NCI-H1694 treated with DMSO at 0.1 percent for 48 hours (cell line): ENCODE measurements at regions not wholly inside any gene's neighbourhood (a gene's known extent, or its start where the extent isn't known, plus 50 kb on each side); places are given as distances from the start of the nearest gene placed in this dataset.
A peak's percentile ranks its signal among the peaks of the same experiment; 100 is the strongest.
"Not testable (repeated sequence)": the region's sequence is repeated elsewhere in the genome, so short reads cannot be mapped to it uniquely, and the experiment has no call there.

Source experiments
- DNase-seq: peaks from one replicate; lab custom pipeline; 2025; lab: John Stamatoyannopoulos, UW

DNA sequence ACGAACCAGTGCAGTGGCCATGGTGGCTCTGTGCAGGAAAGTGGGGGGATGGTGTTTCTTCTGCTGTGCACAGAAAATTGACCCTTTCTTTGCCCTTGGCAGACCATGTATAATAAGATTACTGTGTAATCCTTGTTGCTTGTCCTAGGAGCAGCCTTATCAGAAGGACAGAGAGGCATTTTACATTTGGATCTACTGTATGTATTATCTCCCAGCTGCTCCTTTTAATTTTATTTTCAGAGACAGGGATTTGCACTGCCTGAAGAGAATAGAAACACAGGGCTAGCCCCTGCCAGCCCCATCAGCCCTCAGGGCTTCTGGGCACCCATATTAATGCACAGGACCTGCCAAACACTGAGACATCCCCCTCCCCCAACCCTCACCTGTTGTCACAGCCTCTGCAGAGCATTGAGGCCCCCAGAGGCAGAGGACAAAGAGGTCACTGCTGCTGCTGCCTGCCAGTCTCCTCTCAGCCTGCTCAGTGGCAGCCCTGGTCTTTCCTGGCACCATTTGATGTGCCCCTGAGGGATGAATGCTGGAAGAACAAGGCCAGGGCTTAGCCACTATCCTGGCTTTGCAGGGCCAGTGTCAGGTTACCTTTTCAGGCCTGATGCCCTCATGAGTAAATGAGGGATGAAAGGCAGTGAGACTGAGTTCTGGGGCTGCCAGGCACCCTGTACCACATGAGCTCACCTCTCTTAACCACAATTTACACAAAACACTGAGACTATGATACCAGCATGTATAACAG is 533.4 kb downstream of the NTRK3 start:
- DNase-seq, result no peak

DNA sequence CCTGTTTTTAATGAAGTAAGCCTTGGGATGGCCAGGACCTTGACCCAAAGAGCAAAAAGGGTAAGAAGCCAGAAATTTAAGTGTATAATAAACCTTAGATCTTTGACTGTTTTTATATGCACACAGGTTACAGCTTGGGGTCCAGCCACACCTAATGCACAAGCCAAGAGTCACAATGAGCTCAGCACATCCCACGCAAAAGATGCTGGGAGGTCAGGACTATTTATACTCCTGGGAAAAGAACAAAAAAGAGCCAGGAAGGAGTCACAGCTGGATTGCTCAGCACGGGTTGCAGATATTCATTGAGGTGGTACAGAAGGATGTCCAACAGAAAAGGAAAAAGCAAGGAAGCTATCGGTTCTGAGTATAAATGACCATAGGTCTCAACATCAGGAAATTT is 536.3 kb downstream of the NTRK3 start:
- no peak for DNase-seq

DNA sequence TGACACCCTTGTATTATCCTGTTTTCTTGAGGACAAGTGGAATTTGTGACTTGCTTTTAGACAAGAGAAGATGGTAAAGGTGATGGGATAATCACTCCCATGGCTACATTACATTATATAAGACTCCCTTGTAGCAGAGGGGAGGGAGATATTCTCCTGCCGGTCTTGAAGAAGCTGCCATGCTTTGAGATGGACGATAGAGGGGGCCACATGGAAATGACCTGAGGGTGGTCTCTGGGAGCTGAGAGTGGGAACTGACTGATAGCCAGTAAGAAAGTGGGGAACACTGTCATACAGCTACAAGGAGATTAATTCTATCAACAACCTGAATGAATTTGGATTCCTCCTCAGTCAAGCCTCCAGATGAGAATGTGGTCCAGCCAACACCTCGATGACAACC is 540.1 kb downstream of the NTRK3 start:
- DNase-seq, result no peak

DNA sequence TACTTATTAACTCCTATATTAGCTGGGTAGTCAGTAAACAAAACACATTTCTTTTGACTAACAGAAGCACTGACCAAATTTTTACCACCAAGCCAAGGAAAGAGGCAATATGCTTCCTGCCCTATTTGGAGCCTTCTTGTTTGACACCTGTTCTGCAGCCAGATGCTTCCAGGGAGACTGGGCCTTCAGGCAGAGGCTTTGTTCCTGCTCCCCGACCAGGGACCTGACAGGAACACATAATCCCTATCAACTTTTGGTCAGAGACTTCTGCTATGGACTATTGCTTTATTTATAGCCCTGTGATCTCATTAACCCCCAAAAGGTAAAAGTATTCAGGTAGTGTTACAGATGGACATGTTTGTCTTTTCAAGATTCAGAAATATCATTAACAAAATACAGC is 541.3 kb downstream of the NTRK3 start:
- DNase-seq, result no peak

DNA sequence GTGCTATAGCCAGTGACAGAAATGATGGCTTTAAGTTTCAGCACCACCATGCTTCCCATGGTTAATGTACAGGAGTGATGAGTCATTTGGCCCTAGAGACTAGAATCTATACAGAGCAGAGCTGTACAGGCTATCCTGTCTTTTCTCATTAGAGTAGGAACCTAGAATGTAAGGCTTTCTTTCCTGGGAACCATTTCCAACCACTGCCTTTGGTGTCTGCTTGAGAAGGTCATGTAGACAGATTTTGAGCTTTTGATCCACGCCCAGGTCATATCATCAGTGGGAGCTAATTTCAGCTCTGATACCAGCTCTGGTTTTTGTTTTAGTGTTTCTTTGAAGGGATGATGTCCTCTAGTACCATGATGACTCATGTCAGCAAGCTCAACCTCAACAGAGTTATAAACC is 543.1 kb downstream of the NTRK3 start:
- DNase-seq, result no peak

DNA sequence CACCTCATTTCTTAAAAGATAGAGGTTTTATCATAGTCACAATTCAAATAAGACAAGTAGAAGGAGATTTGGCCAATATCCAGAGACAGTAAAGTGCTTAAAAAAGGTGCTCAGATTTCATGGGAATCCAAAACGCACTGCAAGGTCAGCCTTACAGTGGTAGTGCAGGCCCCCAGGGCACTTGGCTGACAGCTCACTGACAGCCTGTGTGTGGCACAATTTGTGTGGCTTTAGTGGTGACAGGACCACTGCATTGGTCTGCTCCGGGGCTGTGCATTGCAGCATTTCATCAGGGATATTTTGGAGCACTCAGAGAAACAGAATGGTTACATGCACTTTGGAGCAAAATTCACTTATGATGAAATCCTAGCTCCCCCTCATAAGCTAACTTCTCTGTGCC is 544.3 kb downstream of the NTRK3 start:
- DNase-seq, result no peak

DNA sequence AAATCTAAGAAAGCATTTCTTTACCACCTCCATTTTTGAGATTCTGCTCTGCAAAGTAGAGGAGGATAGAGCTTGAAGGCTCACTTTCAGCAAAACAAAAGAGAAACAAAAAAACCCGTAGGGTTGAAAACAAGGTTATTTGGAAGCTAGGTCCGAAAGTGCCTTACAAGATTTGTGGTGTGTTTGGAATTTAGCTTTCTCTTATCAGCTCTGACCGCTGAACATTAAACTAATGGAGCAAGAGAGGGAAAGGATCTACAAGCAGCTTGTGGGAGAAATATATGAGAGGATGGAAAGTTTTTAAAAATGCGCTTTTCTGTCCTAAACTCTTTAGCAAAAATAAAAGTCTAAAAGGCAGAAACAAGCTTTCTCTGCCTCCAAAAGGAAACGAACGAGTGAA is 545.5 kb downstream of the NTRK3 start:
- no peak for DNase-seq

DNA sequence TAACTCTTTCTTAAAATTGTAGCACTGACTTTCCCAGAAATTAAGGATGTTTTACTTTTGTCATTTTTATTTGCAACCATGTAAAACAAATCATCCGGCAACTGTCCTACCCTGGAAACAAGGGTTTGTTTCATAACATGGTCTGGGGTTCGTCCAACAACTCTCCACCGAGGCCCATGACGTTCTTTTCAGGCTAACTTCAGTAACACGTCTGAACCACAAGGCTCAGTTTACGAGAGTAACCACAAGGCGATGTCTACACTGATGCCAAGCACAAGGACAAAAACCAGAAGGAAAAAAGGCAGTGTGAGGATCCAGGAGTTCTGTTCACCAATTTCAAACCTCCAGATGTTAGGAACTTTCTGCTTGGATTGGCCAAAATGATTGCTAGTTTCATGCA is 546.1 kb downstream of the NTRK3 start:
- DNase-seq, result no peak

DNA sequence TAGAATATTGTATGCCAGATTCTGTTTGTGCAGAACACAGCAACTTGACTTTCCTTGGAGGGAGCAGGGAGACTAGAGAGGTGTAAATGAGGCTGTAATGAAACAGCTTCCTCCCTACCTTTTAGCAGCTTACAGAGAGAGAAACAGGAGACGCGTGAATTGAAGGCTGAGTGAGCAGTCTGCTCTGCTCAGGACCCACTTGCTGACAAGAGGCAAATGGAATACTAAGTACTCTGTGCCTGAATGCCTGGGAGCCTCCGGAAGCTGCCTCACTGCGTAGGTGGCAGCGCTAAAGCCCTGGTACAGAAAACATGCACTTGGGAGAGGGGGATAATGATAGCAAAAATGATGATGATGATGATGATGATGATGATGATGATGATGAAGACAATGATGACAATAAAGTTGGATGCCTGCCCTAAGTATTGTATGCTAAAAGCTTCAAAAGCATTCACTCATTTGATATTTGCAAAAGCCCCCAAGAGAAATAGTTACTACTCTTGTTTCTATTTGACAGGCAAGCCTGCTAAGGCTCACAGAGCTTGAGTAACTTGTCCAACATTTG is 548.9 kb downstream of the NTRK3 start:
- DNase-seq, result no peak

DNA sequence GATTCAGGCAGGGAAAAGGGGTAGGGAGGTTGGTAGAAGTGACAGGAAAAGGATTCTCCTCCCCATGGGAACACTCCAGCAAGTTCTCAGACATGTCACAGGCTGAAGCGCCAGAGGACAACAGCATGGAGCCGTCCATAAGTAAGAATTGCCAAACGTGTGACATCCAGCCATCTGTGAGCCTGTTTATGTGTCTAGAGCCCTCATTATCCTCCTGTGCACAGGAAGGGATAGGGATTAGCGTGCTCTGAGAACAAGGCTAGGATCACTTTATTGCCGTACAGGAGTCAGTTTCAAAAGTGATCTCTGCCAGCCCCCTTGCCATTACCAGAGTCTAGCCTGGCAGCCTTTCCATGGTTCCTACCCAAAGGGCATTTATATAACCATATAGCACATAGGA is 549.5 kb downstream of the NTRK3 start:
- peak; percentile 57 for DNase-seq

DNA sequence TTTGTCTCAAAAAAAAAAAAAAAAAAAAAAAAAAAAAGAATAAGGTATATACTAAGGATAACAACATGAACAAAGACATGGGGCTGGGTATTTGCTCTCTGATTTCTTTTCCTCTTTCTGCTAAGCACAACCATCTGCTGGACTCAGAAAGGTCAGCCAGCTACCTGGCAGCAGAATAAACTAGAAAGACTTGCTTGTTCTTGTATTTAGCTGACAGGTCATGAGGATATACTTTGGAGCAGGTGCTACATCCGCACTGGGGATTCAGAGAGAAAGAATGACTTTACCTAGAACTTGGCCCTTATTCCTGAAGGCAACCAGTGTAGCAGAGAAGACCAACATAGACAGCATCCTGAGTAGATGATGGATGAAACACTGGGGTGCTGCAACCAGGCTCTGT is 550.5 kb downstream of the NTRK3 start:
- DNase-seq, result no peak

DNA sequence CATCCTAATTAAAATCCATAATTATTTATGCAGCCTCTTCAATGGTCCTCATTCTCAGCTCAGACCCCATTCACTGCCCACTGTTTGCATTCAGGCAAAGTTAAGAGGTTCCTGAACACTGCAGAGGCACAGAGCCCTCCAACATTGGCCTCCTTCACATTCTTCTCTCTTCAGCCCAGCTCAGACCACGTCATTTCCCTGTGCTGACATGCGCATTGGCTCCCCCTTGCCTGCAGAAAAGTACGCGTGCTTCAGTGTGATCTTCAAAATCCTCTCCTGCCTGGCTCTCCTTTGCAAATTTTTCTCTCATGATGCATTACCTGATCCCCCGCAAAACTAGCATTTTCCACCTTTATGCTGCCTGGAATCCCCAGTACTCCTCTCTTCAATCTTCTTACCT is 552.3 kb downstream of the NTRK3 start:
- DNase-seq, result no peak

DNA sequence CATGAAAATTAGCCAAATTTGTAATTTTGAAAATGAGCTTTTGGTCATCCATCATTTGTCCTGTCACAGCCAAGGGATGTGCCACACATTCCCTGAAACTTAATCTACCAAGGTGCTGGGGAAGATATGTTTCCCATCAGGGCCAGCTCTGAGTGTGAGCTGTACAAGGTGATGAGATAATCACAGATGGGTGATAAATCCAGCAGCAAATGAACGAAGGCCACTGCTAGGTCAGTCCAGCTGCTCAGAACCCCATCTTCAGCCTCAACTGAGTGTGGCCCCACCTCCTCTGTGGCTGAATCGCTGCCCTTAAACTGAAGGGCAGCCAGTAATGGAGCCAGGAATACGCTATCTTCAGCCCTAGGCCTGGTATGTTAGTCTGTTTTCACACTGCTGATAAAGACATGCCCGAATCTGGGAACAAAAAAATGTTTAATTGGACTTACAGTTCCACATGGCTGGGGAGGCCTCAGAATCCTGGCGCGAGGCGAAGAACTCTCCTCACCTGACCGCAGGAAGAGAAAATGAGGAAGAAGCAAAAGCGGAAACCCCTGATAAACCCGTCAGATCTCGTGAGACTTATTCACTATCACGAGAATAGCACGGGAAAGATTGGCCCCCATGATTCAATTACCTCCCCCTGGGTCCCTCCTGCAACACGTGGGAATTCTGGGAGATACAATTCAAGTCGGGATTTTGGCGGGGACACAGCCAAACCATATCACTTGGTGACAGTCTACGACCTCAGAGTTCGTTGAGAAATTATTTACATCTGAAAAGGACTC is 553.0 kb downstream of the NTRK3 start:
- no peak for DNase-seq

DNA sequence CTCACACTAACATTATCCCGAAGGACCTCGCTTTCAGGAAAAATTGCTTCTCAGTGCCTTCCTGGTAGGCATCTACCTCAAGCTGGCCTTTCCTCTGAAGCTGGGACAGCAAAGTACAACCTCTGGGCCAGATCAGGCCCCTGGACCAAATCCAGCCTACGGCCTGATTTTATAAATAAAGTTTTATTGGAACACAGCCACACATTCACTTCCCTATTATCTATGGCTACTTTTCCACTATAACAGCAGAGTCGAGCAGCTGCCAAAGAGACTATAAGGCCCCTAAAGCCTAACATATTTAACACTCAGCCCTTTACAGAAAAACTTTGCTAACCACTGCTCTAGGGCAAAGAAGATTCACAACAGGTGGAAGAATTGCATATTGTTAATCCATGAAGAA is 554.3 kb downstream of the NTRK3 start:
- DNase-seq, result no peak

DNA sequence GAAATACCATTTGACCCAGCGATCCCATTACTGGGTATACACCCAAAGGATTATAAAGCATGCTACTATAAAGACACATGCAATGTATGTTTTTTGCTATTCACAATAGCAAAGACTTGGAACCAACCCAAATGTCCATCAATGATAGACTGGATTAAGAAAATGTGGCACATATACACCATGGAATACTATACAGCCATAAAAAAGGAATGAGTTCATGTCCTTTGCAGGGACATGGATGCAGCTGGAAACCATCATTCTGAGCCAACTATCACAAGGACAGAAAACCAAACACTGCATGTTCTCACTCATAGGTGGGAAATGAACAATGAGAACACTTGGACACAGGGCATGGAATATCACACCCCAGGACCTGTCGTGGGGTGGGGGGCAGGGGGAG is 558.1 kb downstream of the NTRK3 start:
- not testable (repeated sequence) for DNase-seq

DNA sequence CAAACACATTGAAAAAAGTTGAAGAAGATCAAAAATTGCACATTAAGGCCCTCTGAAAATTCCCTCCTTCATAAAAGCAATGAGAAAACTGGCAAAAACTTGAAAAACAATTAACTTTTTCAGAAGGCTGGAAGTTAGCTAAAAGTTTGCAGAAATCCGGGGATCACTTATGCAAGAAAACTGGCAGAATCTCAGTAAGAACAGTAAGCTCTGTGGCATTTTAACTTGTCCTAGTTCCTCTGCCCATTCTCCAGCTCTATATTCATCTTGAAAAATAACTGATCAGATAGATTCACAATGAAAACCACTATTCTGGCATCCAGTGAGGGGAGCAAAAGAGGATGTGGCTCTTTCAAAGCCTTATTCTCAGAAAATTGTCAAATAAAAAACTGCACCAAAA is 566.8 kb downstream of the NTRK3 start:
- DNase-seq, result no peak

DNA sequence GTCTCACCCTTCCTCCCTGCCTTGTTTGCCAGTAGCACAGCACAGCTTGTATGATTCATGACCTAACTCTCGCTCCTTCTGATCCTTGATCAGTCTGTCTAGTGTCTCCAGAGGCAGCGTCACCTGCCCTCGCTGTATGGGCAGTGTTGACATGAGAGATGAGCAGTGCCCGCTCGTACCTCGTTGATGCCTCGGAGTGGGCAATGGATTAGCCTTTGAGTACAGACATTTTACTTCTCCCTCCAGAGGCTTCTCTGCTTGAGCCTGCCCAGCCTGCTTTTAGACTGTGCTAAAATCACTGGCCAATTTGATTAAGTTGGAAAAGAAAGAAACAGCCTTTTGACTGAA is 569.0 kb downstream of the NTRK3 start:
- no peak for DNase-seq

DNA sequence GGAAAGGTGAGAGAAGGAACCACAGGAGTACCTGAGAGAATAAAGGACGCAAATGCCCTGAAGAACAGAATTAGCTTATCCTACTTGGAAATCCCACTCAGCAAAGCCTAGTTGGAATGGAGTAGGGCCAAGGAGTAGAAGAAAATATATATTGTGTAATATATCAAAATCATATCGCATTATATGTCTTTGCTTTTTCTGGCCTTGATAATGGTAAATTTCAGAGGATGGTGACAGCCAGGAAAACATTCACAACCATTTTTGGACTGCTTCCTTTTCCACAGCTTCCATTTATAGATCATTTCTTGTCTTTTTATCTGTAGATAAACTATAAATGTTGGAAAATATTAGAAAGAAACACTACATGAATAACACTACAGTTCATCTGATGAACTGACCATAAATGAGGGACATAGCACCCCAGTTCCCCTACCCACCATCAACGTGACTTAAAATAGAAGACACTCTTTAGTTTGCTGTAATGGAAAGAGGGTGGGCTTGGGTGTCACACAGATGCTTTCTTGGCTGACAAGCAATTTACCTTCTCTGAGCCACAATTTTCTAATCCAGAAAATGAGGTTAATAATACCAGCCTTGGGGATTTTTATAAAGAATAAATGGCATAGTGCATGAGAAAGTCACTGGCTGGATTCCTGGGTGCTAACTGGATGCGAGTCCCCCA is 569.6 kb downstream of the NTRK3 start:
- DNase-seq, result no peak

DNA sequence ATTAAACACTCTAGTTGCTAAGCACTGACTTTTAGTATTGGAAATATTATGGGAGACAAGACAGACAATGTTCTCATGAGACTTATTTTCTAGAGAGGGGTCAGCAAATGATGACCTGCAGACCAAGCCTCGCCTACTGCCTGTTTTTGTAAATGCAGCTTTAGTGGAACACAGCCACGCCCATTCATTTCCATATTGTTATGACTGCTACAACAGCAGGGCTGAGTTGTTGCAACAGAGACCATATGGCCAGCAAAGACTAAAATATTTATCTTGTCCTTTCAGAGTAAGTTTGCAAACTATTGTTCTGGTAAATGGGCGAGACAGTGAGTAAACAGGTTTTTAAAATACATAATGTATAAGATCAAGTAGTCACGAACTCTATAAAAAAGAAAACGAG is 570.2 kb downstream of the NTRK3 start:
- DNase-seq, result no peak

DNA sequence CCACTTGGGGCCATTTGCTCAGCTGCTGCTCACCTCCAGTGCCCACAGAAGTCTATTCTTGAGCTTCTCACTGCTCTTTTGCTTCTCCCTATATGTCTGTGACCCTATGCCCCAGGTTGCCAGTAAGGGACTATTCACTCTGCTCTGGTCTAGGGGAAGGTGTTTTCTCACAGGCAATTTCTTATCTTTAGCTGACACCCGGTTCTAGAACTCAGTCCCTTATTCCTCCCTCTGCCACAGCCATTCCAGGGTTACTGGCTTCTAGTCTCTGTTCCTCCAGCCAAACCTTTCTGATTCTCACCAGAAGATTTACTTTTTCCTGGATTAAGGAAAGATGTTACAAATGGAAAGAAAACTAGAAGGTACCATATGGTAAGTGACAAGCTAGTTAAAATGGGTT is 574.0 kb downstream of the NTRK3 start:
- DNase-seq, result no peak

DNA sequence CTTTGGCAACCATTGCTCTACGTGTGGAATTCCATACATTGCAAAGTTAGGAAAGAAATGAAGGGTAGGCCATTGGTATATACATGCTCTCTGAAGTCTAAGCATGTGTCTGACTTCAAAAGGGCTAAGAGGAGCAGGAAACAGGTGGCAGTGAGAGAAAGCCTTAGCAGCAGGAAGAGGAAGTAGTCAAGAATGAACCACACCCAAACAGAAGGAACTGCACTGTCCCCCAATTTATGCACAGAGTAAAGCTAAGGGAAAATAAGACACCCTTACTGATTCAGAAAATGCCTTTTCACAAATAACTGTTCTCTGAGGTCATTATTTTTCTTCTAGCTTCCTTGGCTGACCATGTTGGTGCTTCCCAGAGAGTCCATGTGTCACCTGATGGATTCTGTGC is 575.4 kb downstream of the NTRK3 start:
- no peak for DNase-seq

DNA sequence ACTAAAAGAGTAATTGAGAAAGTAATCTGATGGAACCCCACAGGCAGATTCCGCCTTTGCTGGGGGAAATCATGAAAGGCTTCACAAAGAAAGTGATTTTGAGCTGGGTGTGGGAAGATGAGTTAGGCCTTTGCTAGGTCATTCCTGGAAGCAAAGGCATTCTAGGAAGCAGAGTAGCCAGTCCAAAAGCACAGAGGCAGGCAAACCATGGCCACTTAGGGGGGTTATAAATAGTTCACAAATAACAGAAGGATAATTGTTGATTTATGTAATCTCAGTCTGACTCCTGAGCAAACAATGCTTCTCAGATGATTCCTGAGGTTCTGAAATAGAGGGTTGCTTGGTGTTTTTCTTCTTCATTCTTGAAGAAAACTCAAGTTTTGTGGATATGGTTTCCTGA is 576.3 kb downstream of the NTRK3 start:
- no peak for DNase-seq

DNA sequence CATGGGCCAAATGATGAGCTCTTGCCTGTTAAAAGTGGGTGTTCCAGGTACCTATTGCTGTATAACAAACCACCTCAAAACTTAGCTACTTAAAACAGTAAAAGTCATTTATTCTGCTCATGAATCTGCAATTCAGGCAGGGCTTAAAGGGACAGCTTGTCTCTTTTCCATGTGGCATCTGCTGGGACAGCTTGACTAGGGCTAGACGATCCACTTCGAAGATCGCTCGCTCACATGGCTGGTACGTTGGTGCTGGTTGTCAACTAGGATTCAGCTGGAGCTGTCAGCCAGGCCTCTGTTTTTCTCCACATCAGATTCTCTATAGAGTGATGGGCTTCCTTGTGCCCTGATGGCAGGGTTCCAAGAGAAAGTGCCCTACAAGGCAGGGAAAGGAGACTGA is 581.3 kb downstream of the NTRK3 start:
- DNase-seq, result no peak
